LoVo (cell line): ENCODE measurements at regions not wholly inside any gene's neighbourhood (a gene's known extent, or its start where the extent isn't known, plus 50 kb on each side); places are given as distances from the start of the nearest gene placed in this dataset.
"Not testable (repeated sequence)": the region's sequence is repeated elsewhere in the genome, so short reads cannot be mapped to it uniquely, and the experiment has no call there.

ENCODE experiments used
- DNase-seq: peaks from one replicate; pipeline ENCODE4 v3.0.0-alpha.2; 2016; ENCODE audit warnings: low spot score

- DNase-seq = not testable (repeated sequence)
Measured at GRCh38 chr14:53216478-53216877, 63.4 kb upstream of the DDHD1 start.

- no peak for DNase-seq
Measured at GRCh38 chr14:53215101-53215500, 62.0 kb upstream of the DDHD1 start.

GRCh38 chr14:53214384-53214783 is 61.3 kb upstream of the DDHD1 start:
- no peak for DNase-seq

DNA sequence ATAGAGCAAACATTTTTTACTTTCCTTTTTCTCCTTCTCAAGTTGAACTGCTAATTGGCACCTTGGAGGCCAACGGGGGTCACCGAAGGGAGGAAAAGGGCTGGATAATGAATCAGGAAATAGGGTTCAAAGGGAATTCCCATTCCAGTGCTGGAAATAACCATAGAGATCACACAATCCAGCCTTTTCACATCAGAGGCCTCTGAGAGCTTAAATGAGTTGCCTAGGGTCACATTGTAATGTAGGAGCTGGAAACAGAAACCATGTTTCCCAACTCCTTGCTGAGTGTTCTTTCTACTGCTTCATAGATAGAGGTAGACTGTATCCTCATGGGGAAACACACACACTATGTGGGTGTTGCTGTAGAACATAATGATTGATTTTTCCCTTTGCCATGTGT is 60.6 kb upstream of the DDHD1 start:
- no peak for DNase-seq

DNA sequence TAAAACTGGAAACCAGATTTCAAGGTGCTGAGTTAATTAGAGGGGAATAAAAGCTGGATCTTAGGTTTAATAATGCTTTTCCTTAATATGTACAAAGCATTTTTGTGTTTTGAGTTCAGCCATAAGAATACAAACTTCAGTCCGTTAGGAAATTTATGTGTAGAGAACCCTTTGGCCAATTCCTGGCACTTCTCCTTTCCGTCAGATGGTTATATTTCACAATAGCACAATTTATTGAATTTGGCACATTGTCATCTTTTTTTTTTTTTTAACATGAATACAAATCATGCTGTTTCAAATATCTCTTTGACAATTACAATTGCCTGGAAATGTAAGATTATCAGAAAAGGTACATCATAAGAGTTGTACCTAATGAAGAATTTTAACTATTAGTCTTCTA is 56.2 kb upstream of the DDHD1 start:
- no peak for DNase-seq
